Smooth muscle cell (in vitro differentiated cells): ENCODE measurements at regions not wholly inside any gene's neighbourhood (a gene's known extent, or its start where the extent isn't known, plus 50 kb on each side); places are given as distances from the start of the nearest gene placed in this dataset.

Experiments
- DNase-seq: peaks from one replicate; lab custom pipeline; 2025; ENCODE audit not compliant: unreplicated experiment; lab: John Stamatoyannopoulos, UW
- H2AFZ ChIP-seq: fragments of 200-600 bp; sonication (generic); 2 replicates; pipeline ENCODE4 v1.6.0; 2016; ENCODE audit warnings: antibody characterized with exemption, low read depth, mild to moderate bottlenecking
- H3F3A ChIP-seq: fragments of 200-600 bp; sonication (generic); 2 replicates; pipeline ENCODE4 v1.6.0; 2017; ENCODE audit warnings: antibody characterized with exemption, low read depth
- H3K27ac ChIP-seq: fragments of 200-600 bp; sonication (generic); 2 replicates; pipeline ENCODE4 v1.5.1; 2016; ENCODE audit warnings: low read depth, mild to moderate bottlenecking
- H3K27me3 ChIP-seq: fragments of 200-600 bp; sonication (generic); 2 replicates; pipeline ENCODE4 v1.6.1; 2016; ENCODE audit warnings: low read depth, mild to moderate bottlenecking
- H3K36me3 ChIP-seq: fragments of 200-600 bp; sonication (generic); 2 replicates; pipeline ENCODE4 v1.5.1; 2016; ENCODE audit warnings: low read depth
- H3K4me1 ChIP-seq: fragments of 200-600 bp; sonication (generic); 2 replicates; pipeline ENCODE4 v1.5.1; 2016; ENCODE audit warnings: low read depth
- H3K4me2 ChIP-seq: fragments of 200-600 bp; sonication (generic); 2 replicates; pipeline ENCODE4 v1.6.0; 2016; ENCODE audit warnings: mild to moderate bottlenecking
- H3K4me3 ChIP-seq: fragments of 200-600 bp; sonication (generic); 2 replicates; pipeline ENCODE4 v1.5.1; 2016; ENCODE audit warnings: mild to moderate bottlenecking
- H3K79me2 ChIP-seq: fragments of 200-600 bp; sonication (generic); 2 replicates; pipeline ENCODE4 v1.6.0; 2016; ENCODE audit warnings: low read depth, mild to moderate bottlenecking
- H3K9ac ChIP-seq: fragments of 200-600 bp; sonication (generic); 2 replicates; pipeline ENCODE4 v1.6.0; 2016; ENCODE audit warnings: low read depth
- H3K9me3 ChIP-seq: fragments of 200-600 bp; sonication (generic); replicated peaks from 2 replicates; pipeline ENCODE4 v1.5.1; 2016; ENCODE audit warnings: low read depth
- H4K20me1 ChIP-seq: fragments of 200-600 bp; sonication (generic); 2 replicates; pipeline ENCODE4 v1.6.0; 2016; ENCODE audit warnings: low read depth
- CTCF ChIP-seq: fragments of 200-600 bp; sonication (generic); IDR thresholded peaks from 2 replicates; pipeline ENCODE4 v1.5.1; 2017; ENCODE audit warnings: borderline replicate concordance, mild to moderate bottlenecking, antibody characterized with exemption; ENCODE audit not compliant: insufficient read depth, poor library complexity, severe bottlenecking
- WGBS: methylation state at CpG from one replicate; pipeline ENCODE4 v1.1.7; 2016; ENCODE audit warnings: low lambda C conversion rate; 5-methylcytosine and 5-hydroxymethylcytosine counted together

GRCh38 chr20:41715526-41715925 lies 97.3 kb upstream of the CHD6 start:
- no peaks in the 10 kb centered on the region for H3F3A ChIP-seq
- H3K27me3 ChIP-seq: no peaks in the 10 kb centered on the region
- H3K9me3 ChIP-seq: no peaks in the 10 kb centered on the region
- no peak overlapping the region for H2AFZ ChIP-seq
- H3K4me1 ChIP-seq: no peaks in the 10 kb centered on the region
- no peak overlapping the region for H3K4me3 ChIP-seq
- H4K20me1 ChIP-seq: no peaks in the 10 kb centered on the region
- H3K4me2 ChIP-seq: no peak overlapping the region
- DNase-seq: no peak
- no peak overlapping the region for H3K9ac ChIP-seq
- H3K36me3 ChIP-seq: no peaks in the 10 kb centered on the region
- H3K79me2 ChIP-seq: no peaks in the 10 kb centered on the region
- 53% methylated on average over 1 of the region's 1 CpG for WGBS
- TF ChIP-seq CTCF: no peak
- H3K27ac ChIP-seq: no peak overlapping the region

GRCh38 chr20:41714030-41714429 lies 95.9 kb upstream of the CHD6 start:
- H3F3A ChIP-seq: no peaks in the 10 kb centered on the region
- WGBS: 73% methylated on average over 1 of the region's 1 CpG

GRCh38 chr20:41704896-41705295 lies 86.7 kb upstream of the CHD6 start:
- H3K4me2 ChIP-seq: no peak overlapping the region
- no peaks in the 10 kb centered on the region for H3K27me3 ChIP-seq
- H3K9me3 ChIP-seq: no peaks in the 10 kb centered on the region
- no peak overlapping the region for H2AFZ ChIP-seq
- H3K4me1 ChIP-seq: no peaks in the 10 kb centered on the region
- H3K27ac ChIP-seq: no peak overlapping the region
- no peaks in the 10 kb centered on the region for H3F3A ChIP-seq
- no peak overlapping the region for H3K4me3 ChIP-seq
- H3K9ac ChIP-seq: no peak overlapping the region
- H3K36me3 ChIP-seq: no peaks in the 10 kb centered on the region
- DNase-seq: no peak
- no peak for TF ChIP-seq CTCF
- 91% methylated on average over 6 of the region's 6 CpGs for WGBS
- H4K20me1 ChIP-seq: no peaks in the 10 kb centered on the region
- H3K79me2 ChIP-seq: no peaks in the 10 kb centered on the region

More at GRCh38 chr20:41714030-41714429, 95.9 kb upstream of the CHD6 start:
- Histone ChIP-seq H3K79me2 (no peaks in the 10 kb centered on the region), H3K36me3 (no peaks in the 10 kb centered on the region), H3K27me3 (no peaks in the 10 kb centered on the region), H3K9ac (no peak overlapping the region), H3K4me1 (no peaks in the 10 kb centered on the region), H3K9me3 (no peaks in the 10 kb centered on the region), H4K20me1 (no peaks in the 10 kb centered on the region), H3K27ac (no peak overlapping the region), H3K4me2 (no peak overlapping the region), H3K4me3 (no peak overlapping the region), H2AFZ (no peak overlapping the region)
- no peak for TF ChIP-seq CTCF
- DNase-seq: no peak

GRCh38 chr20:41702647-41703046 lies 84.5 kb upstream of the CHD6 start:
- Histone ChIP-seq H3K27me3 (no peaks in the 10 kb centered on the region), H3K9ac (no peak overlapping the region), H2AFZ (no peak overlapping the region), H3K4me3 (no peak overlapping the region), H3K9me3 (no peaks in the 10 kb centered on the region), H3K4me2 (no peak overlapping the region), H3K79me2 (no peaks in the 10 kb centered on the region), H3F3A (no peaks in the 10 kb centered on the region), H4K20me1 (no peaks in the 10 kb centered on the region), H3K36me3 (no peaks in the 10 kb centered on the region), H3K27ac (no peak overlapping the region), H3K4me1 (no peaks in the 10 kb centered on the region)
- DNase-seq: no peak
- TF ChIP-seq CTCF: no peak
- 81% methylated on average over 2 of the region's 2 CpGs for WGBS
